NCI-H2227 (cell line): ENCODE measurements at regions not wholly inside any gene's neighbourhood (a gene's known extent, or its start where the extent isn't known, plus 50 kb on each side); places are given as distances from the start of the nearest gene placed in this dataset.

Source experiments
- DNase-seq: peaks from one replicate; lab custom pipeline; 2025; ENCODE audit not compliant: unreplicated experiment; lab: John Stamatoyannopoulos, UW

DNA sequence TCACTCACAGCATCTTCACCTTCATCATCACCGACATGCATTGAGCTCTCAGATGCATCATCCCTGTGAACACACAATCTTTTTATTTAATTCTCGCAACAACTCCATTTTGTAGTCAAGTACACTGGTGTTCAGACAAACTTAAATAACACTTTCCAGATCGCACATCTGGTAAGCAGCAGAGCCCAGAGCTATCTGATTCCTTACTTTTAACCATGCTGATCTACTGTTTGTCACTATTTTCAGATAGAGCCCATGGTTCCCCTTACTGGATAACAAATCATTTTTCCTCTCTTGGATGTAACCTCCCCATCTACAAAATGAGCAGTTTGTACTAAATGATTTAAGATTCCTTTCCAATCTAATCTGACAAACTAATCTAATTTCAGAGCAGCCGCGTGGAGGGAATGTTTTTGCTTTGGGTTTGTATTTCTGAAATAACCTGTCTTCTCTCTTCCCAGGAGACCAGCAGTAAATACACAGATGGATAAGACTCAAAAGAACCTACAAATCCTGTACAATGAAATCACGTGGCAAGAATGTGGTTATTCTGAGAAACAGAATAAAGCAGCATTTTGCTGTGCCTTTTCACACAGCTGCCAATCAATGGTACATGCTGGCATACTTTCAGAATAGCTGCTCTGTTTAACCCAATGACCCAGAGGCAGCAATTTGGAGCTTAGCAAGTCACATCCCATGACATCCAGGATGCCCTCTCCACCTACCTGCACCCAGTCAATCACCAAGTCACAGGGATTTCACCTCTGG, 72.9 kb upstream of the CCL2 start:
- no peak for DNase-seq

DNA sequence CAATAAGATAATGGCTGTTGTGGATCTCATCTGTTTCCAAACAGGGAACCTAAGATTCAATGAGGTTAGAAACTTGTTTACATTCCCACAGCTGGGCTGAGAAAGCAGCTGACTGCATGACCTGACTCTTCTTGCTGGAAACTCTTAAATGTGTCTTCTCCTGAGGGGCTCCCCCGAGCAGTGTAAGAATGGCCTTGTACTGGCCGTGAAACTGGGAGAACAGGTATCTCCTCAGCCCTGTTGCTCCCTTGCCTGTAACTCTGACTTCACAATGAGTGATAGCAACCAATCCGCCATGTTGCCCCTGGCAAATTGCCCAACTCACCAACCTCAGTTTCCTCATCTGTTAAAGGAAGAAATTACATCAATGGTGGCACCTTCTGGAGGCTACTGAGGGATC, 59.1 kb upstream of the CCL2 start:
- DNase-seq = no peak

DNA sequence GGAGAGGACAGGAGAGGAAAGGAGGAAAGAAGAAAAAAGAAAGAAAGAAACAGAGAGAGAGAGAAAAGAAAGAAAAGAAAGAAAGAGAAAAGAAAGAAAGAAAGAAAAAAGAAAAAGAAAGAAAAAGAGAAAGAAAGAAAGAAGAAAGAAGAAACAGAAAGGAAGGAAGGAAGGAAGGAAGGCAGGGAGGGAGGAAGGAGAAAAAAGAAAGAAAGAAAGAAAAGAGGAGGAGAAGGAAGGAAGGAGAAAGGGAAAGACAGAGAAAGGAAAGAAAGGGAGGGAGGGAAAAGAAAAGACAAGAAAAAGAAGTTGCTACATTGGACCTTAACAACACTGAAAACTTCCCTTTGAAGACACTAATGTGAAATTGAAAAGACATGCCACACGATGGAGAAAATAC, 56.6 kb upstream of the CCL2 start:
- DNase-seq = no peak

DNA sequence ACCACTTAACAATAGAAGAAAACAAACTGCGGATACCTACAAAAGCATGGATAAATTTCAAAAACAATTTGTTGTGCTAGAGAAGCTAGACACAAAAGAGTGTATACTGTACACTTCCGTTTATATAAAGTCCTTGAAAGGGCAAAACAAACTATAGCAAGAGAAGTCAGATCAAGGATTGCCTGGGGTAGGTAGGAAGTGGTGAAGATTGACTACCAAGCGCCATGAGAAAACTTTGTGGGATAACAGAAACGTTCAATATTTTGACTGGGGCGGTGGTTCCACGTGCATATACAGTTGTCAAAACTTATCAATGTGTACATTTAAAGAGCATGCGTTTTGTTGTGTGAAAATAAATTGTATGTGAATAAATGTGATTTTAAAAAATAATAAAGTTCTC, 55.6 kb upstream of the CCL2 start:
- no peak for DNase-seq

DNA sequence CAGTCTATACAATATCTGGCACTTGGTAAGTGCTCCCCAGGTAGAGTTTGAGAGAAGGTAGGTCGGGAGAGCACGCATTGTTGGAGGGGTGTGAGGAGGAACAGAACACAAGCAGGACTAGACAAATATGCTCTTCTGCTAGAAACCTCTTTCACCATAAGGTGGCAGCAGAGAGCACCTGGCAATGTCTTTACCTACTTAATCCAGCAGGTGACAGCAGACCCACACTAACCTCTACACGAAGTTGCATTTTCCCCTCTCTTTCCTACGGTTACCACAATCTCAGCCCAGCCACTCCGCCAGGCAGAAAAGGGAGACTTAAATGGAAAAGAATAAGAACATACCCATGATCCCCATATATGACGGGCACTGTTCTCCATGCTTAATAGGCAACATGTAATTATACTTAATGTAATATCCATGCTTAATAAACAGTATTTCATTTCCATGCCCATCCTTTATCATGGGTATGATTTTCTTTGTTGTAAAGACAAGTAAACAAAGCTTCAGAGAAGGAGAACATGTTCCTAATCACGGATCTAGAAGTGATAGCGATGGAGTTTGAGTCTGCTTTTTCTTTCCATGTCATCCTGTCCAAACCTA, 55.1 kb upstream of the CCL2 start:
- DNase-seq = peak; percentile 85

- no peak for DNase-seq
These were observed 53.9 kb upstream of the CCL2 start for GRCh38 chr17:34201225-34201624.

DNA sequence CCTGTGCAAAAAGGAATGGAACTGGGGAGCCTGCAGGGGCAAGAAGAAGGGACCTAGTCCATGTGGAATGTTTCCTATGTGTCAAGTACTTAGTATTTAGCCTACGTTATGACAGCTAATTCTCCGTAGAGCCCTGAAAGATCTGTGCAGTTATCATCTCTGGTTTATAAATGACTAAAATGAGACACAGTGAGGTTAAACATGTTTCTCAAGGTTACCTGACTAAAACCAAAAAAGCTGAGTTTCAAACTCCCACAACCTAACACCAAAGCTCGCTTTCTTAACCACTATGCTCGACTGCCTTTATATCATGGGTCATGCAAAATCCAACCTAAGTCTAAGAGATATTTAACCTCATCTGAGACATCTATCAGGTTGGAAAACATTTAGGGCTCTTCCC, 53.3 kb upstream of the CCL2 start:
- DNase-seq = no peak

GRCh38 chr17:34203018-34203638, 52.0 kb upstream of the CCL2 start:
- no peak for DNase-seq

DNA sequence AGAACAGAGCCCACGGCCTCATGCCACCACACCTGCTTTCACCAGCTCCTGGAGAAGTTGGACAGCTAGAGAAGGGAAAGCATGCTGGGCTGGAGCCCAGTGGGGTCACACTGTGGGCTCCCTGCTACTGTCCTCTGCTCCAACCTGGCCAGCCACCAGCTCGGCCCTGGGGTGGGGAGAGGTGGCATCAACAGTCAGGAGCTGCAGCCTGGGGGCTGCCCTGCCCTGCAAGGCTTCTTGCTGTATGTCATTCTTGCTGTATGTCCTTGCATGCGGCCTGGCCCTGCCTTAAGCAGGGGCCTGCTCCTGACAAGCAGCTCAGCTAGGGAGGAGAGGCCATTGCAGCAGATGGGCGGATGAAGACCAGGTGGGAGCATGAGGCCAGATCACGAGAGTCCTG, 50.7 kb upstream of the CCL2 start:
- no peak for DNase-seq
